ENCODE measurements at regions not wholly inside any gene's neighbourhood (a gene's known extent, or its start where the extent isn't known, plus 50 kb on each side); places are given as distances from the start of the nearest gene placed in this dataset.

- Histone ChIP-seq H3K27ac (ENCODE audit: low read length) (no peak overlapping the region), H3K4me1 (ENCODE audit: control insufficient read depth, insufficient read depth, low read length) (no peaks in the 10 kb centered on the region), H3K36me3 (ENCODE audit: control insufficient read depth, insufficient read depth, low read length) (no peaks in the 10 kb centered on the region), H3K27me3 (ENCODE audit: control insufficient read depth, insufficient read depth, low read length) (no peaks in the 10 kb centered on the region), H3K9me3 (ENCODE audit: control insufficient read depth, insufficient read depth, low read length) (no peaks in the 10 kb centered on the region), H3K4me3 (ENCODE audit: low read length) (no peak overlapping the region)
- intact Hi-C loops (cut with micrococcal nuclease): no loop called here
- H3K4me3 Mint-ChIP-seq: no peak overlapping the region
- peaks cover 0 to 5% of the 10 kb centered on the region in 2 donors for H3K4me1 Mint-ChIP-seq
- H3K9me3 Mint-ChIP-seq: no peaks in the 10 kb centered on the region
- no peaks in the 10 kb centered on the region for H3K27me3 Mint-ChIP-seq (ENCODE audit: low read depth in 2 of 2)
- TF ChIP-seq CTCF (IDR thresholded peaks at IDR 0.05): no peak
- WGBS (ENCODE audit: insufficient coverage): 40% methylated on average over 1 of the region's 2 CpGs
- ATAC-seq: no peak
- DNase-seq: no peak
- H3K36me3 Mint-ChIP-seq: no peaks in the 10 kb centered on the region
- H3K27ac Mint-ChIP-seq: no peak overlapping the region
Measured at GRCh38 chr1:193676996-193677549, 490.7 kb upstream of the B3GALT2 start.

GRCh38 chr1:193674292-193674944 lies 488.0 kb upstream of the B3GALT2 start:
- Histone ChIP-seq H3K36me3 (ENCODE audit: control insufficient read depth, insufficient read depth, low read length) (no peaks in the 10 kb centered on the region), H3K9me3 (ENCODE audit: control insufficient read depth, insufficient read depth, low read length) (no peaks in the 10 kb centered on the region), H3K4me1 (ENCODE audit: control insufficient read depth, insufficient read depth, low read length) (no peaks in the 10 kb centered on the region), H3K4me3 (ENCODE audit: low read length) (no peak overlapping the region), H3K27me3 (ENCODE audit: control insufficient read depth, insufficient read depth, low read length) (no peaks in the 10 kb centered on the region), H3K27ac (ENCODE audit: low read length) (no peak overlapping the region)
- peaks cover 0 to 5% of the 10 kb centered on the region in 2 donors for H3K4me1 Mint-ChIP-seq
- H3K36me3 Mint-ChIP-seq: no peaks in the 10 kb centered on the region
- no peak for ATAC-seq
- DNase-seq: no peak
- H3K4me3 Mint-ChIP-seq: no peak overlapping the region
- no peak overlapping the region for H3K27ac Mint-ChIP-seq
- no peaks in the 10 kb centered on the region for H3K27me3 Mint-ChIP-seq (ENCODE audit: low read depth in 2 of 2)
- WGBS (ENCODE audit: insufficient coverage): 55% methylated on average over 7 of the region's 7 CpGs
- intact Hi-C loops (cut with micrococcal nuclease): no loop called here
- no peaks in the 10 kb centered on the region for H3K9me3 Mint-ChIP-seq
- no peak for TF ChIP-seq CTCF (IDR thresholded peaks at IDR 0.05)

GRCh38 chr1:193666485-193667083 lies 480.2 kb upstream of the B3GALT2 start:
- no peaks in the 10 kb centered on the region for H3K36me3 Mint-ChIP-seq
- no peaks in the 10 kb centered on the region for H3K27me3 ChIP-seq (ENCODE audit: control insufficient read depth, insufficient read depth, low read length)
- 78% methylated on average over 7 of the region's 7 CpGs for WGBS (ENCODE audit: insufficient coverage)
- no peak overlapping the region for H3K27ac Mint-ChIP-seq
- no peaks in the 10 kb centered on the region for H3K9me3 Mint-ChIP-seq
- intact Hi-C loops (cut with micrococcal nuclease): no loop called here
- no peak for TF ChIP-seq CTCF (IDR thresholded peaks at IDR 0.05)
- no peak overlapping the region for H3K27ac ChIP-seq (ENCODE audit: low read length)
- no peaks in the 10 kb centered on the region for H3K27me3 Mint-ChIP-seq (ENCODE audit: low read depth in 2 of 2)
- H3K9me3 ChIP-seq (ENCODE audit: control insufficient read depth, insufficient read depth, low read length): no peaks in the 10 kb centered on the region
- H3K4me1 Mint-ChIP-seq: peaks cover 0 to 5% of the 10 kb centered on the region in 2 donors
- no peak overlapping the region for H3K4me3 ChIP-seq (ENCODE audit: low read length)
- DNase-seq: no peak
- ATAC-seq: no peak
- H3K4me3 Mint-ChIP-seq: no peak overlapping the region
- H3K36me3 ChIP-seq (ENCODE audit: control insufficient read depth, insufficient read depth, low read length): no peaks in the 10 kb centered on the region
- no peaks in the 10 kb centered on the region for H3K4me1 ChIP-seq (ENCODE audit: control insufficient read depth, insufficient read depth, low read length)

All from natural killer cell (primary cell).